Sigmoid colon (tissue), 6 donors: ENCODE measurements at regions not wholly inside any gene's neighbourhood (a gene's known extent, or its start where the extent isn't known, plus 50 kb on each side); places are given as distances from the start of the nearest gene placed in this dataset.
A peak's percentile ranks its signal among the peaks of the same experiment; 100 is the strongest.

ENCODE experiments used
- DNase-seq: peaks from one replicate; pipeline ENCODE4 v3.0.0-alpha.2; 2019
- H3K27ac ChIP-seq, 4 donors: fragments of 200-600 bp; sonication (generic); one replicate each; pipeline ENCODE4 v1.5.1; 2016 to 2019; ENCODE audit warnings: mild to moderate bottlenecking in 1 of 4
- H3K27me3 ChIP-seq, 3 donors: fragments of 200-600 bp; sonication (generic); one replicate each; pipeline ENCODE4 v1.5.1; 2019; ENCODE audit warnings: mild to moderate bottlenecking in 1 of 3
- H3K36me3 ChIP-seq, 4 donors: fragments of 200-600 bp; sonication (generic); one replicate each; pipeline ENCODE4 v1.5.1; 2016 to 2019
- H3K4me1 ChIP-seq, 4 donors: fragments of 200-600 bp; sonication (generic); one replicate each; pipeline ENCODE4 v1.5.1; 2017 to 2019
- H3K4me3 ChIP-seq, 4 donors: fragments of 200-600 bp; sonication (generic); one replicate each; pipeline ENCODE4 v1.5.1; 2017 to 2019; ENCODE audit warnings: mild to moderate bottlenecking in 2 of 4, moderate library complexity in 1 of 4
- H3K9me3 ChIP-seq, 4 donors: fragments of 200-600 bp in 3 of 4; sonication (generic) in 3 of 4; one replicate each; pipeline versions ENCODE4 v1.5.1 to v1.6.1; 2013 to 2019
- EP300 ChIP-seq, 4 donors: sonication (generic); formaldehyde crosslinking; IDR thresholded peaks; one replicate each; pipeline ENCODE4 v1.6.1; 2017; ENCODE audit warnings: antibody characterized with exemption in 4 of 4
- POLR2A ChIP-seq, 2 donors: fragments of 450-650 bp; IDR thresholded peaks; one replicate each; pipeline ENCODE4 v1.6.1; 2016; ENCODE audit warnings: antibody characterized with exemption in 2 of 2, mild to moderate bottlenecking in 2 of 2, moderate library complexity in 2 of 2
- POLR2AphosphoS5 ChIP-seq, 4 donors: sonication (generic); formaldehyde crosslinking; IDR thresholded peaks; one replicate each; pipeline ENCODE4 v1.6.1; 2017; ENCODE audit warnings: antibody characterized with exemption in 4 of 4
- WGBS, 2 donors: extraction: QIAGEN DNeasy Blood & Tissue Kit; methylation state at CpG; one replicate each; pipeline ENCODE4 v1.1.7; 2013; 5-methylcytosine and 5-hydroxymethylcytosine counted together
- intact Hi-C: fragments of 100-400 bp; cut with DNase I; formaldehyde crosslinking; loops from one replicate; pipeline ENCODE4 v1.15.1; 2023
- TF ChIP-seq, protein P1 (sequence below), 4 experiments: fragments of 450-650 bp in 3 of 4; fragments of 200-600 bp in 1 of 4; IDR thresholded peaks; one replicate each; pipeline ENCODE4 v1.5.1; 2016 to 2019; ENCODE audit warnings: antibody characterized with exemption in 4 of 4, mild to moderate bottlenecking in 3 of 4, moderate library complexity in 2 of 4
- donor health status: healthy with polysubstance abuse.
- donor health status: healthy.

DNA sequence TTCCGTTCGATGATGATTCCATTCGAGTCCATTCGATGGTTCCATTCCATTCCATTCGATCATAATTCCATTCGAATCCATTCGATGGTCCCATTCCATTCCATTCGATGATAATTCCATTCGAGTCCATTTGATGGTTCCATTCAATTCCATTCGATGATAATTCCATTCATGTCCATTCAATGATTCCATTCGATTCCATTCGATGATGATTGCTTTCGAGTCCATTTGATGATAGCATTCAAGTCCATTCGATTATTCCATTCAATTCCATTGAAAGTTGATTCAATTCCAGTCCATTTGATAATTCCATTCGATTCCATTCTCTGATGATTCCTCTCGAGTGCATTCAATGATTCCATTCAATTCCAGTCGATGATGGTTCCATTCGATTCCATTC is 3895.3 kb downstream of the SRGAP2C start:
- Histone ChIP-seq H3K36me3 (no peaks in the 10 kb centered on the region), H3K27ac (no peak overlapping the region), H3K4me3 (no peak overlapping the region), H3K9me3 (peaks cover 0 to 22% (median 9%) of the 10 kb centered on the region in 4 donors), H3K4me1 (no peaks in the 10 kb centered on the region), H3K27me3 (peaks cover 0 to 3% (median 0%) of the 10 kb centered on the region in 3 donors)
- TF ChIP-seq, protein P1, sequence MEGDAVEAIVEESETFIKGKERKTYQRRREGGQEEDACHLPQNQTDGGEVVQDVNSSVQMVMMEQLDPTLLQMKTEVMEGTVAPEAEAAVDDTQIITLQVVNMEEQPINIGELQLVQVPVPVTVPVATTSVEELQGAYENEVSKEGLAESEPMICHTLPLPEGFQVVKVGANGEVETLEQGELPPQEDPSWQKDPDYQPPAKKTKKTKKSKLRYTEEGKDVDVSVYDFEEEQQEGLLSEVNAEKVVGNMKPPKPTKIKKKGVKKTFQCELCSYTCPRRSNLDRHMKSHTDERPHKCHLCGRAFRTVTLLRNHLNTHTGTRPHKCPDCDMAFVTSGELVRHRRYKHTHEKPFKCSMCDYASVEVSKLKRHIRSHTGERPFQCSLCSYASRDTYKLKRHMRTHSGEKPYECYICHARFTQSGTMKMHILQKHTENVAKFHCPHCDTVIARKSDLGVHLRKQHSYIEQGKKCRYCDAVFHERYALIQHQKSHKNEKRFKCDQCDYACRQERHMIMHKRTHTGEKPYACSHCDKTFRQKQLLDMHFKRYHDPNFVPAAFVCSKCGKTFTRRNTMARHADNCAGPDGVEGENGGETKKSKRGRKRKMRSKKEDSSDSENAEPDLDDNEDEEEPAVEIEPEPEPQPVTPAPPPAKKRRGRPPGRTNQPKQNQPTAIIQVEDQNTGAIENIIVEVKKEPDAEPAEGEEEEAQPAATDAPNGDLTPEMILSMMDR (IDR thresholded peaks at IDR 0.05) = no peak
- TF ChIP-seq POLR2AphosphoS5 (IDR thresholded peaks at IDR 0.05) (no peak), POLR2A (IDR thresholded peaks at IDR 0.05) (no peak), EP300 (IDR thresholded peaks at IDR 0.05) (no peak)
- 79 to 85% methylated on average over 18 of the region's 18 CpGs for WGBS, 2 donors
- intact Hi-C loops = no loop called here
- DNase-seq = no peak

DNA sequence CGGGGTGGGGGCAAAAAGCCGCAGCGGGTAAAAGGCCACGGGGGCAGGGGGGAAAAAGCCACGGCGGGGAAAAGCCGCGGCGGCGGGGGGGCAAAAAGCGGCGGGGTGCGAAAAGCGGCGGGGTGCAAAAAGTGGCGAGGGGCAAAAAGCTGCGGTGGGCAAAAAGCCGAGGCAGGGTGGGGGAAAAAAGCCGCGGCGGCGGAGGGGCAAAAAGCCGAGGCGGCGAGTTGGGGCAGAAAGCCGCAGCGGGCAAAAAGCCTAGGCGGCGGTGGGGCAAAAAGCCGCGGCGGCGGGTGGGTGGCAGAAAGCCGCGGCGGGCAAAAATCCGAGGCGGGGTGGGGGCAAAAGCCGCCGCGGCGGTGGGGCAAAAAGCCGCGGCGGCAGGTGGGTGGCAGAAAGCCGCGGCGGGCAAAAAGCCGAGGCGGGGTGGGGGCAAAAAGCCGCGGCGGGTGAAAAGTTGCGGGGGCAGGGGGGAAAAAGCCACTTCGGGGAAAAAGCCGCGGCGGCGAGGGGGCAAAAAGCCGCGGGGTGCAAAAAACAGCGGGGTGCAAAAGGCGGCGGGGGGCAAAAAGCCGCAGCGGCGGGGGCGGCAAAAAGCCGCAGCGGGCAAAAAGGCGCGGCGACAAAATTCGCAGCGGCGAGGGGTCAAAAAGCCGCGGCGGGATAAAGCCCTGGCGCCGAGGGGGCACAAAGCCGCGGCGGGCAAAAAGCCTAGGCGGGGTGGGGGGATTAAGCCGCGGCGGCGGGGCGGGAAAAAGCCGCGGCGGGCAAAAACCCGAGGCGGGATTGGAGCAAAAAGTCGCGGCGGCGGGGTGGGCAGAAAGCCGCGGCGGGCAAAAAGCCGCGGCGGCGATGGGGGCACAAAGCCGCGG is 3901.2 kb downstream of the SRGAP2C start:
- DNase-seq = peak; percentile 50
- Histone ChIP-seq H3K27me3 (peaks cover 9 to 33% (median 23%) of the 10 kb centered on the region in 3 donors), H3K4me1 (no peaks in the 10 kb centered on the region), H3K27ac (no peak overlapping the region), H3K9me3 (peaks cover 0 to 20% (median 4%) of the 10 kb centered on the region in 4 donors), H3K4me3 (no peak overlapping the region), H3K36me3 (no peaks in the 10 kb centered on the region)
- WGBS, 2 donors = 71 to 88% methylated on average over 108 of the region's 108 CpGs
- TF ChIP-seq, protein P1 (IDR thresholded peaks at IDR 0.05) = no peak
- TF ChIP-seq POLR2A (IDR thresholded peaks at IDR 0.05) = no peak
- TF ChIP-seq EP300 (IDR thresholded peaks at IDR 0.05) = no peak
- TF ChIP-seq POLR2AphosphoS5 (IDR thresholded peaks at IDR 0.05) = no peak
- intact Hi-C loops = no loop called here

DNA sequence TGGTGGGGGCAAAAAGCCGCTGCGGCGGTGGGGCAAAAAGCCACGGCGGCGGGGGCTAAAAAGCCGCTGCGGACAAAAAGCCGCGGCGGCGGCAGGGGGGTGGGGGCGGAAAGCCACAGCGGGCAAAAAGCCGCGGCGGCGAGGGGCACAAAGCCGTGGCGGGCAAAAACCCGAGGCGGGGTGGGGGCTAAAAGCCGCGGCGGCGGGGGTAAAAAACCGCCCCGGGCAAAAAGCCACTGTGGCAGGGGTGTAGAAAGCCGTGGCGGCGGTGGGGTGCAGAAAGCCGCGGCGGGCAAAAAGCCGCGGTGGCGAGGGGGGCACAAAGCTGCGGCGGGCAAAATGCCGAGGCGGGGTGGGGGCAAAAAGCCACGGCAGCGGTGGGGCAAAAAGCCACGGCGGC is 3901.8 kb downstream of the SRGAP2C start:
- H3K4me3 ChIP-seq = no peak overlapping the region
- TF ChIP-seq POLR2A (IDR thresholded peaks at IDR 0.05) = no peak
- no peak for TF ChIP-seq EP300 (IDR thresholded peaks at IDR 0.05)
- TF ChIP-seq POLR2AphosphoS5 (IDR thresholded peaks at IDR 0.05) = no peak
- TF ChIP-seq, protein P1 (IDR thresholded peaks at IDR 0.05) = no peak
- DNase-seq = peak; percentile 22
- no peaks in the 10 kb centered on the region for H3K36me3 ChIP-seq
- intact Hi-C loops = no loop called here
- H3K9me3 ChIP-seq = peaks cover 0 to 17% (median 3%) of the 10 kb centered on the region in 4 donors
- H3K4me1 ChIP-seq = no peaks in the 10 kb centered on the region
- H3K27ac ChIP-seq = no peak overlapping the region
- WGBS, 2 donors = 62 to 82% methylated on average over 45 of the region's 45 CpGs
- H3K27me3 ChIP-seq = peaks cover 9 to 33% (median 23%) of the 10 kb centered on the region in 3 donors

DNA sequence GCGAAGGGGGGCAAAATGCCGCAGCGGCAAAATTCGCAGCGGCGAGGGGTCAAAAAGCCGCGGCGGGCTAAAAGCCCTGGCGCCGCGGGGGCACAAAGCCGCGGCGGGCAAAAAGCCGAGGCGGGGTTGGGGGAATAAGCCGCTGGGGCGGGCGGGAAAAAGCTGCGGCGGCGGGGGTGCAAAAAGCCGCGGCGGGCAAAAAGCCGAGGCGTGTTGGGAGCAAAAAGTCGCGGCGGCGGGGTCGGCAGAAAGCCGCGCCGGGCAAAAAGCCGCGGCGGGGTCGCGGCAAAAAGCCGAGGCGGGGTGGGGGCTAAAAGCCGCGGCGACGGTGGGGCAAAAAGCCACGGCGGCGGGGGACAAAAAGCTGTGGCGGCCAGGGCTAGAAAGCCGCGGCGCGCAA is 3902.5 kb downstream of the SRGAP2C start:
- no peaks in the 10 kb centered on the region for H3K4me1 ChIP-seq
- TF ChIP-seq, protein P1 (IDR thresholded peaks at IDR 0.05) = no peak
- TF ChIP-seq POLR2A (IDR thresholded peaks at IDR 0.05) = no peak
- no peak for TF ChIP-seq POLR2AphosphoS5 (IDR thresholded peaks at IDR 0.05)
- peaks cover 0 to 16% (median 3%) of the 10 kb centered on the region in 4 donors for H3K9me3 ChIP-seq
- no peak overlapping the region for H3K27ac ChIP-seq
- H3K27me3 ChIP-seq = peaks cover 9 to 33% (median 23%) of the 10 kb centered on the region in 3 donors
- intact Hi-C loops = no loop called here
- H3K36me3 ChIP-seq = no peaks in the 10 kb centered on the region
- no peak overlapping the region for H3K4me3 ChIP-seq
- 65 to 86% methylated on average over 55 of the region's 55 CpGs for WGBS, 2 donors
- DNase-seq = peak; percentile 40
